ENCODE measurements at regions not wholly inside any gene's neighbourhood (a gene's known extent, or its start where the extent isn't known, plus 50 kb on each side); places are given as distances from the start of the nearest gene placed in this dataset.
A peak's percentile ranks its signal among the peaks of the same experiment; 100 is the strongest.
"Not testable (repeated sequence)": the region's sequence is repeated elsewhere in the genome, so short reads cannot be mapped to it uniquely, and the experiment has no call there.

- H3K27ac ChIP-seq (ENCODE audit: low read length); H3K9me3 ChIP-seq (ENCODE audit: control insufficient read depth, low read depth, low read length); DNase-seq; H3K36me3 ChIP-seq (ENCODE audit: control insufficient read depth, insufficient read depth, low read length); H3K4me3 ChIP-seq (ENCODE audit: low read length); H3K4me1 ChIP-seq (ENCODE audit: control insufficient read depth, insufficient read depth, low read length); H3K27me3 ChIP-seq (ENCODE audit: control insufficient read depth, insufficient read depth, low read length): not testable (repeated sequence)
- 60% methylated on average over 1 of the region's 5 CpGs for whole genome bisulfite sequencing (ENCODE audit: insufficient coverage, low lambda C conversion rate)
Observed at GRCh38 chr5:177941386-177941785, 54.7 kb downstream of the PROP1 start.

GRCh38 chr5:177939246-177940171, 56.5 kb downstream of the PROP1 start:
- not testable (repeated sequence) for H3K4me1 ChIP-seq (ENCODE audit: control insufficient read depth, insufficient read depth, low read length); H3K36me3 ChIP-seq (ENCODE audit: control insufficient read depth, insufficient read depth, low read length); H3K4me3 ChIP-seq (ENCODE audit: low read length); H3K27me3 ChIP-seq (ENCODE audit: control insufficient read depth, insufficient read depth, low read length); H3K27ac ChIP-seq (ENCODE audit: low read length); H3K9me3 ChIP-seq (ENCODE audit: control insufficient read depth, low read depth, low read length)
- no CpG with 5 or more reads among the region's 79 CpGs for WGBS (ENCODE audit: insufficient coverage, low lambda C conversion rate)
- DNase-seq: peak in 1 of 2 donors; percentile 29

DNA sequence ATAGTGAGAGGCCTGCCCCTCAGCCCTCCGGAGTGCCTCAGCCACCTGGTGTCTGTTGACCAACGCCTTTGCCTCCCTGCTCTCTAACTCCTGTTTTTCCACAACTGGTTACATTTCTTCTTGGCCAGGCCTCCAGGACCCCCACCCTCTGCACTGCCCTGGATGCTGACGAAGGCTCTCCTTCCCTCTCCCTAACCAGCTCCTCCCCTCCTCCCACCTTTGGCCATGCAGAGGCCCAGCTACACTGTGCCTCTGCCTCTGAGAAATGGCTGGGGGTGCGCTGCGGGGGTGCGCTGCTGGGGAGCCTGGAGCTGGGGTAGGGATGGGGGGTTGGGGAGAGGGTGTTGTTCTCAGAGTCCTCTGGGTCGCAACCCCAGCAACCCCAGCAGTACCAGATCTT, 57.3 kb downstream of the PROP1 start:
- not testable (repeated sequence) for H3K4me1 ChIP-seq (ENCODE audit: control insufficient read depth, insufficient read depth, low read length); H3K4me3 ChIP-seq (ENCODE audit: low read length); H3K27me3 ChIP-seq (ENCODE audit: control insufficient read depth, insufficient read depth, low read length); H3K27ac ChIP-seq (ENCODE audit: low read length); DNase-seq; H3K36me3 ChIP-seq (ENCODE audit: control insufficient read depth, insufficient read depth, low read length); H3K9me3 ChIP-seq (ENCODE audit: control insufficient read depth, low read depth, low read length)
- WGBS (ENCODE audit: insufficient coverage, low lambda C conversion rate): no CpG with 5 or more reads among the region's 7 CpGs

GRCh38 chr5:177934233-177934632, 61.8 kb downstream of the PROP1 start:
- DNase-seq; H3K4me1 ChIP-seq (ENCODE audit: control insufficient read depth, insufficient read depth, low read length); H3K27me3 ChIP-seq (ENCODE audit: control insufficient read depth, insufficient read depth, low read length); H3K36me3 ChIP-seq (ENCODE audit: control insufficient read depth, insufficient read depth, low read length); H3K9me3 ChIP-seq (ENCODE audit: control insufficient read depth, low read depth, low read length); H3K27ac ChIP-seq (ENCODE audit: low read length); H3K4me3 ChIP-seq (ENCODE audit: low read length): not testable (repeated sequence)

DNA sequence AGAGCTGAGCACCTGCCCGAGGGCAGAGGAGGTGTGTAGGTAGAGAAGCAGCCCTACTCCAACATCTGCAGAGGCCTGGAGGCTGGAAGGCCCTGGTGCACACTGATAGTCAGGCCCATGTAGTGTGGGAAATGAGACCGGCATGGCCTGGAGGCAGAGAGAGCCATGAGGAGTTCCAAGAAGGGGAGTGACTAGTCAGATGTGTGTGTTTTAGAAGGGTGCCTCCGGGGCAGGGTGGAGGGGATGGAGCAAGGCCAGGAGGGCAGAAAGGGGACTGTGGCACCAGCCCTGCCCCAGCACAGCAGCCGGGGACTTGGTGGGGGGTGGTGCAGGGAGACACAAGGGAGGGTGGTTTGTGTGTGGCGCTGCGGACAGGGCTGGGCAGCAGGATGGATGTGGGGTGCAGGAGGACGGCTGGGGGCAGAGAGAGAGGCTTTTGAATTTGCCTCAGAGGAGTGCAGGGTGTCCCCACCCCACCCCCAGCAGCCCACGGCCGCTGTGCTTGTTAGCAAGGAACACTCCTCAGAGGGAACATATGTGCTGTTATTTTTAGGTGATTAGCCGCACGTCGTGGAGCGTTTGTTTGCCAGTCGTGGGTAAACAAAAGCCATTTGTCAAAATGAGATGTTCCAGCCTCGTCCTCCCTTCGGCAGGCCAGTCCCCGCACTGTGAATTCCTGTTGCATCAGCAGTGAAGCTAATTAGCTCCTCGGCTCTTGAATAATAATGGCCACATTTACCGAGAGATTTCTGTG, 65.6 kb downstream of the PROP1 start:
- not testable (repeated sequence) for H3K4me3 ChIP-seq (ENCODE audit: low read length); H3K9me3 ChIP-seq (ENCODE audit: control insufficient read depth, low read depth, low read length); H3K36me3 ChIP-seq (ENCODE audit: control insufficient read depth, insufficient read depth, low read length); H3K27ac ChIP-seq (ENCODE audit: low read length); H3K27me3 ChIP-seq (ENCODE audit: control insufficient read depth, insufficient read depth, low read length); H3K4me1 ChIP-seq (ENCODE audit: control insufficient read depth, insufficient read depth, low read length); DNase-seq
- WGBS (ENCODE audit: insufficient coverage, low lambda C conversion rate): no CpG with 5 or more reads among the region's 19 CpGs

DNA sequence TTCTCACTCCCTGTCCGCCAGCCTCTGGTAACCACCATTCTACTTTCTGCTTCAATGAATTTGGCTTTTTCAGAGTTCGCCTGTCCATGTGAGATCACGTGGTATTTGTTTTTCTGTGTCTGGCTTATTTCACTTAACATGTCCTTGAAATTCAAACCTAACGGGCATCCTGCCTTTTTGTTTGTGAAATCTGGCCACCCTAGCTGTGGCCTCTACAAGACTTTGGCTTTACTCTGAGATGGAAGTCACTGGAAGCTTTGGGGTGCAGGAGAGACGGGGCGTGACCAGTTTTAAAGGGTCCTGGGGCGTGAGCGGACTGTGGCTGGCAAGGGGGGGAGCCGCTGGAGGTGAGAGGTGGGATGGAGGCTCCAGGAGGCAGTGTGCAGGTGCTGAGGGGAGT, 66.4 kb downstream of the PROP1 start:
- not testable (repeated sequence) for H3K4me3 ChIP-seq (ENCODE audit: low read length); H3K27me3 ChIP-seq (ENCODE audit: control insufficient read depth, insufficient read depth, low read length); H3K36me3 ChIP-seq (ENCODE audit: control insufficient read depth, insufficient read depth, low read length); H3K9me3 ChIP-seq (ENCODE audit: control insufficient read depth, low read depth, low read length); H3K4me1 ChIP-seq (ENCODE audit: control insufficient read depth, insufficient read depth, low read length); DNase-seq; H3K27ac ChIP-seq (ENCODE audit: low read length)
- no CpG with 5 or more reads among the region's 9 CpGs for WGBS (ENCODE audit: insufficient coverage, low lambda C conversion rate)

- H3K4me3 ChIP-seq (ENCODE audit: low read length); H3K27ac ChIP-seq (ENCODE audit: low read length); H3K9me3 ChIP-seq (ENCODE audit: control insufficient read depth, low read depth, low read length); H3K4me1 ChIP-seq (ENCODE audit: control insufficient read depth, insufficient read depth, low read length); DNase-seq; H3K36me3 ChIP-seq (ENCODE audit: control insufficient read depth, insufficient read depth, low read length); H3K27me3 ChIP-seq (ENCODE audit: control insufficient read depth, insufficient read depth, low read length): not testable (repeated sequence)
- no CpG with 5 or more reads among the region's 4 CpGs for WGBS (ENCODE audit: insufficient coverage, low lambda C conversion rate)
Observed at GRCh38 chr5:177927500-177927899, 68.5 kb downstream of the PROP1 start.

GRCh38 chr5:177924577-177924976, 71.5 kb downstream of the PROP1 start:
- H3K4me3 ChIP-seq (ENCODE audit: low read length); H3K27me3 ChIP-seq (ENCODE audit: control insufficient read depth, insufficient read depth, low read length); H3K27ac ChIP-seq (ENCODE audit: low read length); H3K4me1 ChIP-seq (ENCODE audit: control insufficient read depth, insufficient read depth, low read length); H3K9me3 ChIP-seq (ENCODE audit: control insufficient read depth, low read depth, low read length); H3K36me3 ChIP-seq (ENCODE audit: control insufficient read depth, insufficient read depth, low read length); DNase-seq: not testable (repeated sequence)
- WGBS (ENCODE audit: insufficient coverage, low lambda C conversion rate): no CpG with 5 or more reads among the region's 11 CpGs

DNA sequence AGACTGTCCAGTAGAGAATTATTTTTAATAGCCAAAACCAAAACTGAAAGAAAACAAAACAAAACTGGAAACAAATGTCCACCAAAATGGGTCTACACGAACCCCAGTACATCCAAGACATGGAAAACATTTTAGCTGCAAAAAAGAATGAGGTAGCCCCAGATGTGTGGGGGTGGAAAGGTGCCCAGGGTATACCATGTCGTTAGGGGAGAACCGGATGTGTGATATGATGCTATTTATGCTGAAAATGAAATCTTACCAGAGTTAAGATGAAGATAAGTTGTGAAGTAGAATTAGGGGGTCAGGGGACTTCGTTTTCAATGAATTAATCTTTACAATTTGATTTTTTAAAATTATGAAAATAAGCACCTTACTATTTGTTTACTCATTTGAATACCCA, 72.2 kb downstream of the PROP1 start:
- not testable (repeated sequence) for H3K27me3 ChIP-seq (ENCODE audit: control insufficient read depth, insufficient read depth, low read length); H3K4me3 ChIP-seq (ENCODE audit: low read length); H3K9me3 ChIP-seq (ENCODE audit: control insufficient read depth, low read depth, low read length); DNase-seq; H3K27ac ChIP-seq (ENCODE audit: low read length); H3K36me3 ChIP-seq (ENCODE audit: control insufficient read depth, insufficient read depth, low read length); H3K4me1 ChIP-seq (ENCODE audit: control insufficient read depth, insufficient read depth, low read length)
- WGBS (ENCODE audit: insufficient coverage, low lambda C conversion rate): no CpG with 5 or more reads among the region's 4 CpGs

GRCh38 chr5:177923189-177923588, 72.9 kb downstream of the PROP1 start:
- WGBS (ENCODE audit: insufficient coverage, low lambda C conversion rate): no CpG with 5 or more reads among the region's 5 CpGs

DNA sequence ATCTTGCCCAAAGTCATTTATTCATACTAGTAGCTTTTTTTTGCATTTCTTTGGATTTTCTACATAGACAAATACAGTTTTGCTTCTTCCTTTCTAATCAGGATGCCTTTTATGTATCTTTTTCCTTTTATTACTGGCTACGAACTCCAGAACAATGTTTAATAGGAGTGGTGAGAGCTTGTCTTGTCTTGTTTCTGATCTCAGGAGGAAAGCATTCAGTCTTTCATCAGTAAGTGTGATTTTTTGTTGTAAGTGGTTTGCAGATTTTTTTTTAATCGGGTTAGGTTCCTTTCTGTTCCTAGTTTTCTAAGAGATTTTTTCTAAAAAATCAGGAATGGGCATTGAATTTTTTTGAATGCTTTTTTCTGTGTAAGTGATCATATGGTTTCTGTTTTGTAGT, 86.8 kb downstream of the PROP1 start:
- not testable (repeated sequence) for H3K9me3 ChIP-seq (ENCODE audit: control insufficient read depth, low read depth, low read length); H3K36me3 ChIP-seq (ENCODE audit: control insufficient read depth, insufficient read depth, low read length); H3K27ac ChIP-seq (ENCODE audit: low read length); DNase-seq; H3K27me3 ChIP-seq (ENCODE audit: control insufficient read depth, insufficient read depth, low read length); H3K4me1 ChIP-seq (ENCODE audit: control insufficient read depth, insufficient read depth, low read length); H3K4me3 ChIP-seq (ENCODE audit: low read length)
- no CpG with 5 or more reads among the region's 2 CpGs for WGBS (ENCODE audit: insufficient coverage, low lambda C conversion rate)

More at GRCh38 chr5:177923189-177923588, 72.9 kb downstream of the PROP1 start:
- H3K27me3 ChIP-seq (ENCODE audit: control insufficient read depth, insufficient read depth, low read length); H3K4me1 ChIP-seq (ENCODE audit: control insufficient read depth, insufficient read depth, low read length); H3K27ac ChIP-seq (ENCODE audit: low read length); H3K9me3 ChIP-seq (ENCODE audit: control insufficient read depth, low read depth, low read length); DNase-seq; H3K4me3 ChIP-seq (ENCODE audit: low read length); H3K36me3 ChIP-seq (ENCODE audit: control insufficient read depth, insufficient read depth, low read length): not testable (repeated sequence)
